ENCODE measurements at regions not wholly inside any gene's neighbourhood (a gene's known extent, or its start where the extent isn't known, plus 50 kb on each side); places are given as distances from the start of the nearest gene placed in this dataset.
A peak's percentile ranks its signal among the peaks of the same experiment; 100 is the strongest.

GRCh38 chr11:134514354-134514951 lies 102.4 kb upstream of the B3GAT1 start:
- intact Hi-C loops (cut with DNase I): no loop called here
- DNase-seq (ENCODE audit: low spot score): peak; percentile 74

- intact Hi-C loops (cut with DNase I): no loop called here
Measured at GRCh38 chr11:134513585-134514120, 101.6 kb upstream of the B3GAT1 start.

GRCh38 chr11:134512571-134513538 lies 100.8 kb upstream of the B3GAT1 start:
- peak; percentile 74 for DNase-seq (ENCODE audit: low spot score)
- intact Hi-C loops (cut with DNase I): no loop called here

More at GRCh38 chr11:134513585-134514120, 101.6 kb upstream of the B3GAT1 start:
- DNase-seq (ENCODE audit: low spot score): peak; percentile 56

- DNase-seq (ENCODE audit: low spot score): no peak
- intact Hi-C loops (cut with DNase I): no loop called here
Measured at GRCh38 chr11:134512061-134512460, 100.0 kb upstream of the B3GAT1 start.

- intact Hi-C loops (cut with DNase I): no loop called here
- DNase-seq (ENCODE audit: low spot score): peak; percentile 41
Measured at GRCh38 chr11:134511255-134511654, 99.2 kb upstream of the B3GAT1 start.

- DNase-seq (ENCODE audit: low spot score): peak; percentile 43
- intact Hi-C loops (cut with DNase I): no loop called here
Measured at GRCh38 chr11:134510233-134511040, 98.4 kb upstream of the B3GAT1 start.

GRCh38 chr11:134509381-134510232 lies 97.6 kb upstream of the B3GAT1 start:
- peak; percentile 57 for DNase-seq (ENCODE audit: low spot score)
- intact Hi-C loops (cut with DNase I): no loop called here

- intact Hi-C loops (cut with DNase I): no loop called here
- peak; percentile 61 for DNase-seq (ENCODE audit: low spot score)
Measured at GRCh38 chr11:134508219-134508990, 96.4 kb upstream of the B3GAT1 start.

GRCh38 chr11:134506046-134506445 lies 94.0 kb upstream of the B3GAT1 start:
- DNase-seq (ENCODE audit: low spot score): peak; percentile 53
- intact Hi-C loops (cut with DNase I): no loop called here

- intact Hi-C loops (cut with DNase I): no loop called here
- peak; percentile 35 for DNase-seq (ENCODE audit: low spot score)
Measured at GRCh38 chr11:134505125-134505524, 93.1 kb upstream of the B3GAT1 start.

GRCh38 chr11:134504146-134504905 lies 92.3 kb upstream of the B3GAT1 start:
- intact Hi-C loops (cut with DNase I): no loop called here
- peak; percentile 61 for DNase-seq (ENCODE audit: low spot score)

GRCh38 chr11:134503596-134503995 lies 91.6 kb upstream of the B3GAT1 start:
- DNase-seq (ENCODE audit: low spot score): peak; percentile 63
- intact Hi-C loops (cut with DNase I): no loop called here

- intact Hi-C loops (cut with DNase I): no loop called here
- DNase-seq (ENCODE audit: low spot score): peak; percentile 66
Measured at GRCh38 chr11:134503100-134503499, 91.1 kb upstream of the B3GAT1 start.

GRCh38 chr11:134502153-134502550 lies 90.1 kb upstream of the B3GAT1 start:
- peak; percentile 31 for DNase-seq (ENCODE audit: low spot score)
- intact Hi-C loops (cut with DNase I): no loop called here

GRCh38 chr11:134501406-134502152 lies 89.5 kb upstream of the B3GAT1 start:
- intact Hi-C loops (cut with DNase I): no loop called here

GRCh38 chr11:134500621-134501020 lies 88.6 kb upstream of the B3GAT1 start:
- intact Hi-C loops (cut with DNase I): no loop called here

More at GRCh38 chr11:134501406-134502152, 89.5 kb upstream of the B3GAT1 start:
- DNase-seq (ENCODE audit: low spot score): peak; percentile 69

GRCh38 chr11:134499990-134500389 lies 87.9 kb upstream of the B3GAT1 start:
- peak; percentile 68 for DNase-seq (ENCODE audit: low spot score)
- intact Hi-C loops (cut with DNase I): no loop called here

More at GRCh38 chr11:134500621-134501020, 88.6 kb upstream of the B3GAT1 start:
- peak; percentile 43 for DNase-seq (ENCODE audit: low spot score)

All from cardiac septum (tissue), 1 donor.